ENCODE measurements at regions not wholly inside any gene's neighbourhood (a gene's known extent, or its start where the extent isn't known, plus 50 kb on each side); places are given as distances from the start of the nearest gene placed in this dataset.

GRCh38 chr20:19815553-19815991 is 57.5 kb downstream of the RIN2 start:
- DNase-seq (peak in 2 of 3 donors; percentile 22 to 27), ATAC-seq (ENCODE audit: insufficient read depth, low FRiP score) (no peak)
- H3K27ac ChIP-seq (ENCODE audit: low read depth in 1 of 2, low read length in 1 of 2) = peak overlapping the region; percentile 50 to 59
- peaks cover 0 to 6% (median 2%) of the 10 kb centered on the region in 4 donors for H3K9me3 ChIP-seq (ENCODE audit: control insufficient read depth in 4 of 4, insufficient read depth in 3 of 4, low read length in 3 of 4)
- no peak overlapping the region for H3K9ac ChIP-seq (ENCODE audit: insufficient read depth in 1 of 2, low read length in 2 of 2)
- WGBS, 2 donors = 14 to 28% methylated on average over 8 of the region's 8 CpGs
- TF ChIP-seq CTCF (IDR thresholded peaks at IDR 0.05; ENCODE audit: control extremely low read depth, extremely low read depth) = no peak
- peaks cover 3 to 12% (median 5%) of the 10 kb centered on the region in 5 donors for H3K4me1 ChIP-seq (ENCODE audit: control insufficient read depth in 5 of 5, insufficient read depth in 5 of 5, low read length in 5 of 5)
- H3K27me3 ChIP-seq (ENCODE audit: control insufficient read depth in 3 of 3, insufficient read depth in 3 of 3, low read length in 2 of 3) = no peaks in the 10 kb centered on the region
- no peak overlapping the region for H3K4me3 ChIP-seq
- H3K36me3 ChIP-seq (ENCODE audit: control insufficient read depth in 4 of 4, insufficient read depth in 4 of 4, low read length in 4 of 4) = peaks cover 0 to 6% (median 1%) of the 10 kb centered on the region in 4 donors

- peak overlapping the region in 1 of 2 donors; percentile 59 for H3K27ac ChIP-seq (ENCODE audit: low read depth in 1 of 2, low read length in 1 of 2)
- 70 to 79% methylated on average over 4 of the region's 4 CpGs for WGBS, 2 donors
- peaks cover 0 to 6% (median 2%) of the 10 kb centered on the region in 4 donors for H3K9me3 ChIP-seq (ENCODE audit: control insufficient read depth in 4 of 4, insufficient read depth in 3 of 4, low read length in 3 of 4)
- DNase-seq (no peak), ATAC-seq (ENCODE audit: insufficient read depth, low FRiP score) (no peak)
- no peak for TF ChIP-seq CTCF (IDR thresholded peaks at IDR 0.05; ENCODE audit: control extremely low read depth, extremely low read depth)
- peaks cover 3 to 12% (median 6%) of the 10 kb centered on the region in 5 donors for H3K4me1 ChIP-seq (ENCODE audit: control insufficient read depth in 5 of 5, insufficient read depth in 5 of 5, low read length in 5 of 5)
- H3K9ac ChIP-seq (ENCODE audit: insufficient read depth in 1 of 2, low read length in 2 of 2) = no peak overlapping the region
- H3K4me3 ChIP-seq = no peak overlapping the region
- H3K36me3 ChIP-seq (ENCODE audit: control insufficient read depth in 4 of 4, insufficient read depth in 4 of 4, low read length in 4 of 4) = peaks cover 0 to 6% (median 1%) of the 10 kb centered on the region in 4 donors
- H3K27me3 ChIP-seq (ENCODE audit: control insufficient read depth in 3 of 3, insufficient read depth in 3 of 3, low read length in 2 of 3) = no peaks in the 10 kb centered on the region
Observed at GRCh38 chr20:19816386-19816785, 58.3 kb downstream of the RIN2 start.

- TF ChIP-seq CTCF (IDR thresholded peaks at IDR 0.05; ENCODE audit: control extremely low read depth, extremely low read depth) = no peak
- Histone ChIP-seq H3K9me3 (ENCODE audit: control insufficient read depth in 4 of 4, insufficient read depth in 3 of 4, low read length in 3 of 4) (peaks cover 0 to 6% (median 2%) of the 10 kb centered on the region in 4 donors), H3K9ac (ENCODE audit: insufficient read depth in 1 of 2, low read length in 2 of 2) (no peak overlapping the region), H3K4me1 (ENCODE audit: control insufficient read depth in 5 of 5, insufficient read depth in 5 of 5, low read length in 5 of 5) (peaks cover 3 to 12% (median 9%) of the 10 kb centered on the region in 5 donors), H3K36me3 (ENCODE audit: control insufficient read depth in 4 of 4, insufficient read depth in 4 of 4, low read length in 4 of 4) (peaks cover 0 to 6% (median 1%) of the 10 kb centered on the region in 4 donors), H3K27ac (ENCODE audit: low read depth in 1 of 2, low read length in 1 of 2) (no peak overlapping the region), H3K4me3 (no peak overlapping the region), H3K27me3 (ENCODE audit: control insufficient read depth in 3 of 3, insufficient read depth in 3 of 3, low read length in 2 of 3) (no peaks in the 10 kb centered on the region)
- DNase-seq = peak in 1 of 3 donors; percentile 11
- ATAC-seq (ENCODE audit: insufficient read depth, low FRiP score) = no peak
- WGBS, 2 donors = 71 to 87% methylated on average over 5 of the region's 5 CpGs
Observed at GRCh38 chr20:19817017-19817416, 59.0 kb downstream of the RIN2 start.

GRCh38 chr20:19819149-19819548 is 61.1 kb downstream of the RIN2 start:
- no peak for TF ChIP-seq CTCF (IDR thresholded peaks at IDR 0.05; ENCODE audit: control extremely low read depth, extremely low read depth)
- peaks cover 0 to 6% (median 1%) of the 10 kb centered on the region in 4 donors for H3K36me3 ChIP-seq (ENCODE audit: control insufficient read depth in 4 of 4, insufficient read depth in 4 of 4, low read length in 4 of 4)
- no peak overlapping the region for H3K4me3 ChIP-seq
- peaks cover 0 to 6% (median 1%) of the 10 kb centered on the region in 4 donors for H3K9me3 ChIP-seq (ENCODE audit: control insufficient read depth in 4 of 4, insufficient read depth in 3 of 4, low read length in 3 of 4)
- no peaks in the 10 kb centered on the region for H3K27me3 ChIP-seq (ENCODE audit: control insufficient read depth in 3 of 3, insufficient read depth in 3 of 3, low read length in 2 of 3)
- WGBS, 2 donors = 96% methylated on average over 1 of the region's 1 CpG
- H3K27ac ChIP-seq (ENCODE audit: low read depth in 1 of 2, low read length in 1 of 2) = no peak overlapping the region
- no peak overlapping the region for H3K9ac ChIP-seq (ENCODE audit: insufficient read depth in 1 of 2, low read length in 2 of 2)
- DNase-seq (no peak), ATAC-seq (ENCODE audit: insufficient read depth, low FRiP score) (no peak)
- peaks cover 3 to 12% (median 8%) of the 10 kb centered on the region in 5 donors for H3K4me1 ChIP-seq (ENCODE audit: control insufficient read depth in 5 of 5, insufficient read depth in 5 of 5, low read length in 5 of 5)
